ENCODE measurements at regions not wholly inside any gene's neighbourhood (a gene's known extent, or its start where the extent isn't known, plus 50 kb on each side); places are given as distances from the start of the nearest gene placed in this dataset.
"Not testable (repeated sequence)": the region's sequence is repeated elsewhere in the genome, so short reads cannot be mapped to it uniquely, and the experiment has no call there.

DNA sequence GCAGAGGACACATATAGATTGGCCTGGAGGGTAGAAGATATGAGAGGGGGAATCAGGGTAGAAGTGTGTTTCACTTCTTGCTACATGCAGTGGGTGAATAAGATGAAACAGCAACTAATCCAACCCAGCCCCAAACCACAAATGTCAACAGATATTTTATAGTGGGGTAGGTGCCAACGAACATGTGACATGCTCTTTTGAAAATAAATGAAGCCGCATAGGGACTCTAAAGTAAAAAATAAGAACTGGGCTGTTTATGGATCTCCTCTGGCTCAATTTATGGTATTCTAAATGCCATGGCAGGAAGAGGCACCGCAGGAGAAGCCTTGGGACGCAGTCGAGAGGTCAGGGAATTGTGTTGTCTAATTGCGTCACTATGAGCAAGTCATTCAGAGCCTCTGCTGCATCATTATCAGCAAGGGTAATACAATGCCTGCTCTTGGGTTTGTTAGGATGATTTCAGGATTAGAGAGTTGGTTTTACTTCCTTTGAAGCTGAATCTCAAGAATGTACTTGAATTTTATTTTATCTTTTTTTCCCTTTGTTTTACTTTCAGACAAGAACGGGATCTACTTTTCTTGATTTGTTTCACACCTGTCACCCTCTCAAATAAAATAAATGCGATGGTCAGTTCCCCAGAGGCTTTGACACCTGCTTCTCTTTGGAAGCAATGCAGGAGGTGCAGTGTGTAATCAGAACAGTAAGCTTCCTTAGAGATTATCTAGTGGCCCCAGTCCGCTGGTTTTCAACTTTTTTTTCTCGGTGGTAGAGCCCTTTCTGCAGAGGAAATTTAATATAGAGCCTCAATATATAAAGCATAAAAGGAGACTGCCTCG is 375.6 kb upstream of the CLINT1 start:
- no peak overlapping the region for H3K9ac ChIP-seq (ENCODE audit: low read depth in 2 of 2, low read length in 2 of 2)
- H3K4me3 ChIP-seq: no peak overlapping the region
- no peak overlapping the region for H3K27ac ChIP-seq
- no peaks in the 10 kb centered on the region for H3K9me3 ChIP-seq
- no peak for DNase-seq
- intact Hi-C loops (cut with DNase I): no loop called here
- no peaks in the 10 kb centered on the region for H3K4me1 ChIP-seq
- no peaks in the 10 kb centered on the region for H3K27me3 ChIP-seq
- no peaks in the 10 kb centered on the region for H3K36me3 ChIP-seq
- TF ChIP-seq, protein P1, sequence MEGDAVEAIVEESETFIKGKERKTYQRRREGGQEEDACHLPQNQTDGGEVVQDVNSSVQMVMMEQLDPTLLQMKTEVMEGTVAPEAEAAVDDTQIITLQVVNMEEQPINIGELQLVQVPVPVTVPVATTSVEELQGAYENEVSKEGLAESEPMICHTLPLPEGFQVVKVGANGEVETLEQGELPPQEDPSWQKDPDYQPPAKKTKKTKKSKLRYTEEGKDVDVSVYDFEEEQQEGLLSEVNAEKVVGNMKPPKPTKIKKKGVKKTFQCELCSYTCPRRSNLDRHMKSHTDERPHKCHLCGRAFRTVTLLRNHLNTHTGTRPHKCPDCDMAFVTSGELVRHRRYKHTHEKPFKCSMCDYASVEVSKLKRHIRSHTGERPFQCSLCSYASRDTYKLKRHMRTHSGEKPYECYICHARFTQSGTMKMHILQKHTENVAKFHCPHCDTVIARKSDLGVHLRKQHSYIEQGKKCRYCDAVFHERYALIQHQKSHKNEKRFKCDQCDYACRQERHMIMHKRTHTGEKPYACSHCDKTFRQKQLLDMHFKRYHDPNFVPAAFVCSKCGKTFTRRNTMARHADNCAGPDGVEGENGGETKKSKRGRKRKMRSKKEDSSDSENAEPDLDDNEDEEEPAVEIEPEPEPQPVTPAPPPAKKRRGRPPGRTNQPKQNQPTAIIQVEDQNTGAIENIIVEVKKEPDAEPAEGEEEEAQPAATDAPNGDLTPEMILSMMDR (IDR thresholded peaks at IDR 0.05): no peak

DNA sequence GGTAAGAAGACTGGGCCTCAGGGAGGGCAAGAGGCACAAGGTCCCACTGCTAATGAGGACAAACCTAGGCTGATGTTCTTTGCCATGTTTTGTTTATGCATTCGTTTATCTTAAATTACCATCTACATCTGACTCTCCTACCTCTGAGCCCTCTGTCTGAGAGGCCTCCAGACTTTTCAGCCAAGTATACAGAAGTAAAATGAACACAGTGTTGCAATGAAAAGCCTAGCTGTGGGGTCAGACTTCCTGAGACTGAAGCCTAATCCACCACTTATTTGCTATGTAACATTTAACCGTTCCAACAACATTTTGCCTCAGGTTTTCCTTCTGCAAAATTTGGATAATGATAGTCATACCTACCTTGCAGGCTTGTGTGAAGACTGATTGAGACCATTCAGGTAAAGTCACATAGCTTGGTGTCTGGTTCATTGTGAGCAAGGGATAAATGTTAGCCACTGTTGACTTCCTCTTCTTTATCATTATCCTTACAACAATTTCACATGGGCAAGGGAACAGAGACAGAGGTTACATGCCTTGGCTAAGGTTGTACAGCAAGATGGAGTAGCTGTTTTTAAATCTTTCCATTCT is 374.9 kb upstream of the CLINT1 start:
- no peaks in the 10 kb centered on the region for H3K36me3 ChIP-seq
- intact Hi-C loops (cut with DNase I): no loop called here
- DNase-seq: no peak
- no peak overlapping the region for H3K4me3 ChIP-seq
- H3K4me1 ChIP-seq: no peaks in the 10 kb centered on the region
- H3K27me3 ChIP-seq: no peaks in the 10 kb centered on the region
- no peak overlapping the region for H3K9ac ChIP-seq (ENCODE audit: low read depth in 2 of 2, low read length in 2 of 2)
- TF ChIP-seq, protein P1 (IDR thresholded peaks at IDR 0.05): no peak
- H3K9me3 ChIP-seq: no peaks in the 10 kb centered on the region
- no peak overlapping the region for H3K27ac ChIP-seq

DNA sequence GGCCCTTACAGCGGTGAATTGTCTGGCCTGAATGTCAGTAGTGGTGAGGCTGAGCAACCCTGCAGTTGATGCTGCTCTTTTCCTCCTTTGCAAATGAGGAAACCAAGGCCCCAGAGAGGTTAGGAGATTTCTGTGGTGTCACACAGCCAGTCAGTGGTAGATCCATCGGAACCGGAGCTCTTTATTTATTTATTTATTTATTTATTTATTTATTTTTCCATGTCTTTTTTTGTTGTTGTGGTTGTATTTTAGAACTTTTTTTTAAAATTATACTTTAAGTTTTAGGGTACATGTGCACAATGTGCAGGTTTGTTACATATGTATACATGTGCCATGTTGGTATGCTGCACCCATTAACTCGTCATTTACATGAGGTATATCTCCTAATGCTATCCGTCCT is 368.4 kb upstream of the CLINT1 start:
- H3K4me1 ChIP-seq; intact Hi-C loops (cut with DNase I); H3K27ac ChIP-seq; H3K4me3 ChIP-seq; H3K27me3 ChIP-seq; H3K9ac ChIP-seq (ENCODE audit: low read depth in 2 of 2, low read length in 2 of 2); DNase-seq; H3K9me3 ChIP-seq; H3K36me3 ChIP-seq: not testable (repeated sequence)

DNA sequence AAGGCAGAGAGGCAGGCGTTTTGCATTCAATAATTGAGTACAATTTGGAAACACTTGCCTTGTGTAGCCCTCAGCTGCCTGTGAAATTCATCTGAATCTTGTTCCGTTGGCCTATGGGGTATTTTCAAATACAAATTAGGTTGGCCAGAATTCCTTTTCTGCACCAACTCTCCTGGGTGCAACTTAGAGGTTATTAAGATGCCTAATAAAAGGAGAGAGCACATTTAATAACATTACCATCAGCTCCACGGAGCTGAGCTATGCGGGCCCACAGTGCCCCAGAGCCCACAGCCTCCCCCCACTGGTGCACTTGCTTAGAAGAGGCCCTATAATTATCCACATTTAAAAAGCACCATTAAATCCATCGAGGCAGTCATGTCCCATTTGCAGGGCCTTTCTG is 367.6 kb upstream of the CLINT1 start:
- DNase-seq: no peak
- TF ChIP-seq, protein P1 (IDR thresholded peaks at IDR 0.05): no peak
- no peak overlapping the region for H3K4me3 ChIP-seq
- intact Hi-C loops (cut with DNase I): no loop called here
- H3K27me3 ChIP-seq: no peaks in the 10 kb centered on the region
- H3K9ac ChIP-seq (ENCODE audit: low read depth in 2 of 2, low read length in 2 of 2): no peak overlapping the region
- no peaks in the 10 kb centered on the region for H3K4me1 ChIP-seq
- no peaks in the 10 kb centered on the region for H3K36me3 ChIP-seq
- H3K9me3 ChIP-seq: no peaks in the 10 kb centered on the region
- no peak overlapping the region for H3K27ac ChIP-seq

DNA sequence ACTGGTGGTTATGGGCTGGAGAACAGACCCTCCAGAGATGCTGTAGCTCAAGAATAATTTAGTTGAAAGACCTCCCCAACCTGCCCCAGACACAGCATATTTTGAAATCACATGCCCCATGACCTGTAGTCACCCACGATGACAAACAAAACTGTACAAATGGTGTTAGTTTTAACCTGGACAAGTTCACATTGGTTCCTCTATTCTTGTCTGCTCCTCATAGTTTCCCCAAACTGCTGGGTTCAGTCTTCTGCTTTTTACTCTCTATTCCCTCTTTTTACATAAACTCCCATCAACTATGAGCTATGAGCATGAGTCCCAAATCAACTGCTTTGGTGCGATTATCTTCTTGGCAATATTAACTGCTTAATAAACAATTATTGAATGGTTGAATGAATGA is 365.3 kb upstream of the CLINT1 start:
- Histone ChIP-seq H3K27ac (no peak overlapping the region), H3K4me3 (no peak overlapping the region), H3K27me3 (no peaks in the 10 kb centered on the region), H3K9ac (ENCODE audit: low read depth in 2 of 2, low read length in 2 of 2) (no peak overlapping the region), H3K9me3 (no peaks in the 10 kb centered on the region), H3K36me3 (no peaks in the 10 kb centered on the region), H3K4me1 (no peaks in the 10 kb centered on the region)
- TF ChIP-seq, protein P1 (IDR thresholded peaks at IDR 0.05): no peak
- no peak for DNase-seq
- intact Hi-C loops (cut with DNase I): no loop called here

DNA sequence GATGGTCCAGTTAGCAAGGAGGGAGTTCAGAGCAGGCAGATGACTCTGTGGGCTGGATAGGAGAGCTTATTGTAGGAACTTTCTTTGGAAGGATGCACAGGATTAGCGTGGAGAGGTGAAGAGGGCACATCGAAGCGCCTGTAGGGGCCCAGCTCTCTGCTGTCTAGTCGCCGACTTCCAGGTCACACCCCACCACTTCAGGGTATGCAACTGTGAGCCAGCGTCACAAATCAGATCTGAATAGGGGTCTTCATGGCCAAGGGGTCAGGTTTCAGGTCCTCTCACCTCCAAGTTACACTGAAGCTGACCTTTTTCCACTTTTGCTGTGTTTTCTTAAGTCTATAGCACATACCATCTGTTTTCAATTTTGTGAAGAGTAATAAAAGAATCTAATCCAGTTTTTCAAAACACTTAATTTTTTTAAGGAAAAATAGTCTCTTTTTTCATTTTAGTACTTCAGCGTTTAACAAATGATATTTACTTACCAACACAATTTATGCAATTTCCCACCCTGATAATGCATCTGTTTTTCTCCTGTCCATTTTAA is 364.2 kb upstream of the CLINT1 start:
- Histone ChIP-seq H3K36me3 (no peaks in the 10 kb centered on the region), H3K27me3 (no peaks in the 10 kb centered on the region), H3K4me3 (no peak overlapping the region), H3K9ac (ENCODE audit: low read depth in 2 of 2, low read length in 2 of 2) (no peak overlapping the region), H3K9me3 (no peaks in the 10 kb centered on the region), H3K4me1 (no peaks in the 10 kb centered on the region), H3K27ac (no peak overlapping the region)
- intact Hi-C loops (cut with DNase I): no loop called here
- TF ChIP-seq, protein P1 (IDR thresholded peaks at IDR 0.05): no peak
- DNase-seq: no peak

All from colonic mucosa (tissue), 4 donors.